ENCODE measurements at regions not wholly inside any gene's neighbourhood (a gene's known extent, or its start where the extent isn't known, plus 50 kb on each side); places are given as distances from the start of the nearest gene placed in this dataset.

GRCh38 chr1:103265551-103265950 is 157.2 kb upstream of the COL11A1 start:
- DNase-seq (ENCODE audit: low read depth), result no peak
- no peak overlapping the region for H3K4me3 ChIP-seq (ENCODE audit: low read depth, low read length)
- no peak for TF ChIP-seq CTCF (IDR thresholded peaks at IDR 0.05; ENCODE audit: low read depth, low read length, missing control alignments)

GRCh38 chr1:103259982-103260381 is 151.7 kb upstream of the COL11A1 start:
- H3K4me3 ChIP-seq (ENCODE audit: low read depth, low read length), result no peak overlapping the region
- no peak for TF ChIP-seq CTCF (IDR thresholded peaks at IDR 0.05; ENCODE audit: low read depth, low read length, missing control alignments)
- no peak for DNase-seq (ENCODE audit: low read depth)

GRCh38 chr1:103256490-103256889 is 148.2 kb upstream of the COL11A1 start:
- TF ChIP-seq CTCF (IDR thresholded peaks at IDR 0.05; ENCODE audit: low read depth, low read length, missing control alignments), result no peak
- no peak for DNase-seq (ENCODE audit: low read depth)
- no peak overlapping the region for H3K4me3 ChIP-seq (ENCODE audit: low read depth, low read length)

GRCh38 chr1:103254691-103255090 is 146.4 kb upstream of the COL11A1 start:
- H3K4me3 ChIP-seq (ENCODE audit: low read depth, low read length), result no peak overlapping the region
- no peak for TF ChIP-seq CTCF (IDR thresholded peaks at IDR 0.05; ENCODE audit: low read depth, low read length, missing control alignments)

GRCh38 chr1:103250441-103250861 is 142.1 kb upstream of the COL11A1 start:
- H3K4me3 ChIP-seq (ENCODE audit: low read depth, low read length), result no peak overlapping the region
- TF ChIP-seq CTCF (IDR thresholded peaks at IDR 0.05; ENCODE audit: low read depth, low read length, missing control alignments), result no peak
- DNase-seq (ENCODE audit: low read depth), result no peak

More at GRCh38 chr1:103254691-103255090, 146.4 kb upstream of the COL11A1 start:
- DNase-seq (ENCODE audit: low read depth), result no peak

- no peak for TF ChIP-seq CTCF (IDR thresholded peaks at IDR 0.05; ENCODE audit: low read depth, low read length, missing control alignments)
- no peak for DNase-seq (ENCODE audit: low read depth)
- no peak overlapping the region for H3K4me3 ChIP-seq (ENCODE audit: low read depth, low read length)
These were observed 140.2 kb upstream of the COL11A1 start for GRCh38 chr1:103248417-103249102.

- TF ChIP-seq CTCF (IDR thresholded peaks at IDR 0.05; ENCODE audit: low read depth, low read length, missing control alignments), result no peak
- DNase-seq (ENCODE audit: low read depth), result no peak
- no peak overlapping the region for H3K4me3 ChIP-seq (ENCODE audit: low read depth, low read length)
These were observed 139.2 kb upstream of the COL11A1 start for GRCh38 chr1:103247517-103247916.

Measured in GM12864 (cell line).